K562 (cell line): ENCODE measurements at regions not wholly inside any gene's neighbourhood (a gene's known extent, or its start where the extent isn't known, plus 50 kb on each side); places are given as distances from the start of the nearest gene placed in this dataset.

ENCODE experiments used
- ATAC-seq: fragments of 200-7000 bp; cut with Tn5 transposase; 3 replicates; pipeline ENCODE4 v1.9.1; 2020; ENCODE audit warnings: moderate library complexity
- BruUV-seq: library from RNA; stranded (reverse); fragments of 400-500 nt; replicated peaks from 2 replicates; lab custom pipeline; 2021; lab: Mats Ljungman, UMichigan
- CTCF ChIA-PET: fragments of 300-600 bp; formaldehyde crosslinking; extraction: SDS; loops from one replicate; lab custom pipeline; 2021; ENCODE audit warnings: low intra/inter-chr PET ratio; lab: Yijun Ruan, JAX
- POLR2A ChIA-PET: fragments of 300-600, 350-650 bp; sonication (Branson Sonifier 250); formaldehyde crosslinking; extraction: SDS; loops from one replicate; lab custom pipeline; 2021; ENCODE audit warnings: antibody characterized with exemption, inconsistent platforms; lab: Yijun Ruan, JAX
- DNase-seq, 4 experiments: peaks; one replicate each; pipeline versions ENCODE4 v3.0.0 to v3.0.0-alpha.2; 2011 to 2018; ENCODE audit warnings: low spot score in 3 of 4, mixed read lengths in 3 of 4; ENCODE audit errors: extremely low read depth in 1 of 4
- FAIRE-seq: peaks from 2 replicates; lab custom pipeline; 2011; peaks lifted over from hg19 to GRCh38; lab: Jason Lieb, UNC
- H2AFZ ChIP-seq: 2 replicates; pipeline ENCODE4 v1.6.0; 2011; ENCODE audit warnings: low read depth, low read length, control low read depth, inconsistent platforms
- H3K27ac ChIP-seq: fragments of 200-600 bp; 3 replicates; pipeline ENCODE4 v1.8.0; 2011; ENCODE audit warnings: low read depth, mild to moderate bottlenecking, control low read depth, inconsistent platforms, low read length, moderate library complexity, mixed read lengths; ENCODE audit errors: extremely low read depth
- H3K27me3 ChIP-seq, 2 experiments: fragments of 300-600 bp in 1 of 2; 2 replicates in 1 of 2; 3 replicates in 1 of 2; pipeline versions ENCODE4 v1.6.0 to v1.8.0; 2011; ENCODE audit warnings: inconsistent platforms in 2 of 2, low read length in 2 of 2, mild to moderate bottlenecking in 1 of 2, mixed read lengths in 1 of 2, moderate library complexity in 1 of 2; ENCODE audit not compliant: control insufficient read depth in 2 of 2, insufficient read depth in 2 of 2
- H3K36me3 ChIP-seq: fragments of 300-600 bp; 3 replicates; pipeline ENCODE4 v1.8.0; 2011; ENCODE audit warnings: mild to moderate bottlenecking, low read length, inconsistent platforms; ENCODE audit not compliant: control insufficient read depth, insufficient read depth
- H3K4me1 ChIP-seq, 2 experiments: fragments of 200-600 bp in 1 of 2; replicated peaks in 1 of 2; 2 replicates in 1 of 2; 3 replicates in 1 of 2; pipeline versions ENCODE4 v1.5.1 to v1.8.0; 2011; ENCODE audit warnings: inconsistent platforms in 2 of 2, low read length in 2 of 2, mild to moderate bottlenecking in 1 of 2, mixed read lengths in 1 of 2, moderate library complexity in 1 of 2; ENCODE audit not compliant: control insufficient read depth in 2 of 2, insufficient read depth in 2 of 2
- H3K4me2 ChIP-seq: 2 replicates; pipeline ENCODE4 v1.6.1; 2011; ENCODE audit warnings: low read length, control low read depth, inconsistent platforms, mixed read lengths; ENCODE audit not compliant: insufficient read depth
- H3K4me3 ChIP-seq: fragments of 200-600 bp; sonication (generic), shearing (Covaris generic); 2 replicates; pipeline ENCODE4 v1.5.1; 2016; ENCODE audit warnings: control low read depth, inconsistent platforms
- H3K79me2 ChIP-seq: fragments of 200-600 bp; 3 replicates; pipeline ENCODE4 v1.8.0; 2011; ENCODE audit warnings: low read length, inconsistent platforms; ENCODE audit not compliant: control insufficient read depth, insufficient read depth
- H3K9ac ChIP-seq, 2 experiments: 2 replicates each; pipeline versions ENCODE4 v1.6.0 to v1.6.1; 2011; ENCODE audit warnings: low read depth in 2 of 2, low read length in 2 of 2, control low read depth in 1 of 2, inconsistent platforms in 1 of 2, mild to moderate bottlenecking in 1 of 2, mixed read lengths in 1 of 2; ENCODE audit not compliant: insufficient read depth in 1 of 2
- H3K9me1 ChIP-seq: one replicate; pipeline ENCODE4 v1.6.0; 2011; ENCODE audit warnings: inconsistent platforms, mild to moderate bottlenecking, low read length, moderate library complexity; ENCODE audit not compliant: control insufficient read depth, insufficient read depth
- H3K9me3 ChIP-seq: replicated peaks from 2 replicates; pipeline ENCODE4 v1.5.1; 2011; ENCODE audit warnings: low read depth, low read length, inconsistent platforms; ENCODE audit not compliant: control insufficient read depth, insufficient read depth
- H4K20me1 ChIP-seq: replicated peaks from 2 replicates; pipeline ENCODE4 v1.6.1; 2011; ENCODE audit warnings: low read length, inconsistent platforms, mixed read lengths; ENCODE audit not compliant: control insufficient read depth, insufficient read depth
- ARID2 ChIP-seq: fragments of 450-650 bp; IDR thresholded peaks from 2 replicates; pipeline ENCODE4 v1.6.1; 2017; ENCODE audit warnings: antibody characterized with exemption, mild to moderate bottlenecking
- CCNT2 ChIP-seq: IDR thresholded peaks from 2 replicates; pipeline ENCODE4 v1.6.1; 2011; ENCODE audit warnings: borderline replicate concordance, low read depth, mild to moderate bottlenecking, moderate library complexity, mixed read lengths, low read length; ENCODE audit not compliant: insufficient read length; ENCODE audit errors: extremely low read depth
- CREM ChIP-seq: IDR thresholded peaks from 2 replicates; pipeline ENCODE4 v1.6.1; 2014; ENCODE audit warnings: antibody characterized with exemption, low read depth
- ERF ChIP-seq: fragments of 450-650 bp; formaldehyde crosslinking; IDR thresholded peaks from 2 replicates; pipeline ENCODE4 v1.4.0; 2020; ENCODE audit warnings: mild to moderate bottlenecking, mixed read lengths
- MBD1 ChIP-seq: fragments of 250-450 bp; sonication (Bioruptor Pico); IDR thresholded peaks from 2 replicates; pipeline ENCODE4 v1.8.0; 2022; ENCODE audit warnings: inconsistent platforms
- MIER1 ChIP-seq: fragments of 450-650 bp; IDR thresholded peaks from 2 replicates; pipeline ENCODE4 v1.6.1; 2016; ENCODE audit warnings: antibody characterized with exemption, mild to moderate bottlenecking, low read depth
- NCOA2 ChIP-seq, 2 experiments: fragments of 450-650 bp; IDR thresholded peaks; 2 replicates each; pipeline ENCODE4 v1.6.1; 2018; ENCODE audit warnings: mild to moderate bottlenecking in 2 of 2, moderate library complexity in 1 of 2; ENCODE audit not compliant: partially characterized antibody in 2 of 2
- RFX1 ChIP-seq: fragments of 450-650 bp; IDR thresholded peaks from 2 replicates; pipeline ENCODE4 v1.6.1; 2016; ENCODE audit warnings: mild to moderate bottlenecking, moderate library complexity
- SMAD4 ChIP-seq: fragments of 250-450 bp; sonication (Bioruptor Pico); conservative IDR thresholded peaks from 2 replicates; pipeline ENCODE4 v1.8.0; 2021; ENCODE audit warnings: inconsistent platforms, mild to moderate bottlenecking, moderate library complexity
- TEAD2 ChIP-seq: fragments of 450-650 bp; IDR thresholded peaks from 2 replicates; pipeline ENCODE4 v1.6.1; 2016; ENCODE audit warnings: missing genetic modification characterization, control low read depth, missing compliant biosample characterization
- ZC3H11A ChIP-seq: IDR thresholded peaks from 2 replicates; pipeline ENCODE4 v1.6.1; 2012; ENCODE audit warnings: low read depth, low read length, improper control_type of control experiment
- ZNF316 ChIP-seq: fragments of 450-650 bp; IDR thresholded peaks from 2 replicates; pipeline ENCODE4 v1.6.1; 2016
- WGBS: fragments of 100-300 bp; shearing (Covaris generic); methylation state at CpG from one replicate; pipeline ENCODE4 v1.1.6; 2016; ENCODE audit warnings: low coverage, mixed read lengths; ENCODE audit not compliant: insufficient coverage; ENCODE audit errors: missing lambda C conversion rate; 5-methylcytosine and 5-hydroxymethylcytosine counted together
- in situ Hi-C: fragments of 300-500 bp; cut with MboI; formaldehyde crosslinking; loops from 4 replicates; pipeline ENCODE4 v1.15.0; 2018; ENCODE audit warnings: inconsistent platforms, mixed read lengths
- intact Hi-C: fragments of 100-400 bp; cut with micrococcal nuclease; formaldehyde crosslinking; loops from 2 replicates; pipeline ENCODE4 v1.14.2; 2022
- TF ChIP-seq, protein P1 (sequence below): sonication (generic); formaldehyde crosslinking; IDR thresholded peaks from 2 replicates; pipeline ENCODE4 v1.8.0; 2022; ENCODE audit warnings: mild to moderate bottlenecking, missing genetic modification reagents

- H4K20me1 ChIP-seq = peaks cover 11% of the 10 kb centered on the region; the same call in 1 of the 2 replicates
- no peak overlapping the region for H3K27ac ChIP-seq
- no peak overlapping the region for H2AFZ ChIP-seq
- H3K36me3 ChIP-seq = no peaks in the 10 kb centered on the region
- H3K9me1 ChIP-seq = no peaks in the 10 kb centered on the region
- H3K27me3 ChIP-seq = peaks cover 38 to 59% of the 10 kb centered on the region in 2 experiments
- WGBS = 0% methylated on average over 4 of the region's 4 CpGs
- no peaks in the 10 kb centered on the region for H3K9me3 ChIP-seq
- in situ Hi-C loops = no loop called here
- no peak for ATAC-seq
- FAIRE-seq = no peak
- intact Hi-C loops = no loop called here
- no peaks in the 10 kb centered on the region for H3K79me2 ChIP-seq
- DNase-seq = no peak
- no TSS peak for BruUV-seq
- H3K4me3 ChIP-seq = no peak overlapping the region
- no peak overlapping the region for H3K9ac ChIP-seq
- TF ChIP-seq TEAD2 (tag) (no peak), RFX1 (peak; percentile 47)
- H3K4me2 ChIP-seq = no peak overlapping the region
- ChIA-PET CTCF (no interaction called here), POLR2A (interaction anchor here (0.7 to 0.8 kb wide), 2 partner anchors 29 to 159 kb away, joined by 3 read pairs; no protein-coding TSS in a partner anchor)
- no peaks in the 10 kb centered on the region; a peak in 1 of 5 replicates for H3K4me1 ChIP-seq
Measured at GRCh38 chr6:166684170-166684569, 57.1 kb upstream of the RPS6KA2 start.

DNA sequence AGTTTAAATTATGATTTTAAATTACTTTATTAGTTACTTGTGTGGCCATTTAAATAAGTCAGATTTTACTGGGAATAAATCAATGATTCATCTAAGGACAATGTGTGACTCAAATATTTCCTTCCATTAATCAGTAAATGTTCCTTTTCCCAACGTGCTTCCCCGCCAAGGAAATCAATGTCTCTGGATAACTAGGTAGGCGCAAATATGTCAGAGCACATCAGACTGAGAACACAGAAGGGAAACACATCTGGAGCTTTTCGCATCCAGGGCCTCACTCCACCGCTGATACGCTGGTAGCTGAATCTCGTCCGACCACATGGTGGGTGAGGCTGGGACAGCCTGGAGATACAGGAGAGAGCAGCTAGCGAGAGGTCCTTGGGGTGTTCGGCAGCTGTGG lies 56.4 kb upstream of the RPS6KA2 start:
- no peaks in the 10 kb centered on the region for H3K9me1 ChIP-seq
- no peak overlapping the region for H3K4me2 ChIP-seq
- in situ Hi-C loops (no loop called here), intact Hi-C loops (no loop called here)
- no peaks in the 10 kb centered on the region for H3K9me3 ChIP-seq
- no peaks in the 10 kb centered on the region for H3K36me3 ChIP-seq
- H2AFZ ChIP-seq = no peak overlapping the region
- no peak overlapping the region for H3K27ac ChIP-seq
- no peaks in the 10 kb centered on the region for H3K79me2 ChIP-seq
- H4K20me1 ChIP-seq = peaks cover 11% of the 10 kb centered on the region; the same call in 1 of the 2 replicates
- peaks cover 31 to 53% of the 10 kb centered on the region in 2 experiments for H3K27me3 ChIP-seq
- no peak for FAIRE-seq
- no peak for ATAC-seq
- 0% methylated on average over 10 of the region's 10 CpGs for WGBS
- H3K4me3 ChIP-seq = no peak overlapping the region
- POLR2A ChIA-PET = interaction anchor here (0.7 kb wide), 1 partner anchor 159 kb away, joined by 3 read pairs; no protein-coding TSS in a partner anchor
- BruUV-seq = no TSS peak
- no peaks in the 10 kb centered on the region; a peak in 1 of 5 replicates for H3K4me1 ChIP-seq
- no peak overlapping the region for H3K9ac ChIP-seq
- CTCF ChIA-PET = no interaction called here
- DNase-seq = no peak
- TF ChIP-seq MIER1 = no peak
- TF ChIP-seq CCNT2 = no peak
- TF ChIP-seq CREM = no peak
- no peak for TF ChIP-seq ZNF316
- TF ChIP-seq NCOA2 (IDR thresholded peaks at IDR 0.05; ENCODE audit: partially characterized antibody in 2 of 2) = no peak
- TF ChIP-seq, protein P1, sequence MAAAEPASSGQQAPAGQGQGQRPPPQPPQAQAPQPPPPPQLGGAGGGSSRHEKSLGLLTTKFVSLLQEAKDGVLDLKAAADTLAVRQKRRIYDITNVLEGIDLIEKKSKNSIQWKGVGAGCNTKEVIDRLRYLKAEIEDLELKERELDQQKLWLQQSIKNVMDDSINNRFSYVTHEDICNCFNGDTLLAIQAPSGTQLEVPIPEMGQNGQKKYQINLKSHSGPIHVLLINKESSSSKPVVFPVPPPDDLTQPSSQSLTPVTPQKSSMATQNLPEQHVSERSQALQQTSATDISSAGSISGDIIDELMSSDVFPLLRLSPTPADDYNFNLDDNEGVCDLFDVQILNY (CRISPR knock-in tag) = no peak
- TF ChIP-seq MBD1 (CRISPR knock-in tag) = no peak
- TF ChIP-seq ZC3H11A = no peak
- no peak for TF ChIP-seq ERF
- TF ChIP-seq ARID2 = no peak
- no peak for TF ChIP-seq SMAD4
